ENCODE measurements at regions not wholly inside any gene's neighbourhood (a gene's known extent, or its start where the extent isn't known, plus 50 kb on each side); places are given as distances from the start of the nearest gene placed in this dataset.

- TF ChIP-seq, protein P1, sequence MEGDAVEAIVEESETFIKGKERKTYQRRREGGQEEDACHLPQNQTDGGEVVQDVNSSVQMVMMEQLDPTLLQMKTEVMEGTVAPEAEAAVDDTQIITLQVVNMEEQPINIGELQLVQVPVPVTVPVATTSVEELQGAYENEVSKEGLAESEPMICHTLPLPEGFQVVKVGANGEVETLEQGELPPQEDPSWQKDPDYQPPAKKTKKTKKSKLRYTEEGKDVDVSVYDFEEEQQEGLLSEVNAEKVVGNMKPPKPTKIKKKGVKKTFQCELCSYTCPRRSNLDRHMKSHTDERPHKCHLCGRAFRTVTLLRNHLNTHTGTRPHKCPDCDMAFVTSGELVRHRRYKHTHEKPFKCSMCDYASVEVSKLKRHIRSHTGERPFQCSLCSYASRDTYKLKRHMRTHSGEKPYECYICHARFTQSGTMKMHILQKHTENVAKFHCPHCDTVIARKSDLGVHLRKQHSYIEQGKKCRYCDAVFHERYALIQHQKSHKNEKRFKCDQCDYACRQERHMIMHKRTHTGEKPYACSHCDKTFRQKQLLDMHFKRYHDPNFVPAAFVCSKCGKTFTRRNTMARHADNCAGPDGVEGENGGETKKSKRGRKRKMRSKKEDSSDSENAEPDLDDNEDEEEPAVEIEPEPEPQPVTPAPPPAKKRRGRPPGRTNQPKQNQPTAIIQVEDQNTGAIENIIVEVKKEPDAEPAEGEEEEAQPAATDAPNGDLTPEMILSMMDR (IDR thresholded peaks at IDR 0.05; ENCODE audit: extremely low read depth, missing control alignments): no peak
- no peak for DNase-seq (ENCODE audit: low spot score)
Observed at GRCh38 chr12:124726596-124727263, 136.9 kb downstream of the SCARB1 start.

- no peak for DNase-seq (ENCODE audit: low spot score)
- TF ChIP-seq, protein P1 (IDR thresholded peaks at IDR 0.05; ENCODE audit: extremely low read depth, missing control alignments): no peak
Observed at GRCh38 chr12:124725597-124726237, 137.9 kb downstream of the SCARB1 start.

DNA sequence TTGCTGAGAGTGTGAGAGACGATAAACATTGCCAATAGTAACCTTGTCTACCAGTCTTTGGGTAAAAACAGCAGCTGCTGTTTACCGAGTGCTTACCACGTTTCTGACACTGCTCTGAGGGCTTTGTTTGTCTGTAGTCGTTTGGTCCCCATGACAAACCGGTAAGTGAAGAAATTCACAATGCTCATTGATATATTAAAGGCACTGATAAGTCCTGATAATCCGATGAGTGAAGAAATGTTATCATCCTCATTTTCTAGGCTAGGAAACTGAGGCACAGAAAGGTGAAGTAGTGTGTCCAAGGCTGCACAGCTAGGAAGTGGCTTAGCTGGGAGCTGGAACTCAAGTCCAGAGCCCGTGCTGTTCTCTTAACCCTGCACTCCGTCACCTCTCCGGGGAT lies 138.6 kb downstream of the SCARB1 start:
- no peak for DNase-seq (ENCODE audit: low spot score)
- TF ChIP-seq, protein P1 (IDR thresholded peaks at IDR 0.05; ENCODE audit: extremely low read depth, missing control alignments): no peak

DNA sequence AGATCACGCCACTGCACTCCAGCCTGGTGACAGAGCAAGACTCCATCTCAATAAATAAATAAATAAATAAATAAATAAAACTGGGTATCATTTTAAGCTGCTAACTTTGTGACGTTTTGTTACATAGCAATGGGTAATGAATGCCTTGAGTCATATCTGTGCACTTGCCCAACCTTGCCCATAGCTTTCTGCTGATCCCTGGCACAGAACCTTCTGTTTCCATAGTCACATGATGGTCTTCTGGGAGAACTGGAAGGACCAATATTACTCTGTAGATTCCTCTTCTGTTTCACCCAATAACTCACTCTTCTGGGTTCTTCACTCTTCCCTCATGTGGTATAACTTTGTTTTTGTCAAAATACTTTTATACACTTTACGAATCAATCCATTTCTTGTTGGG lies 140.8 kb downstream of the SCARB1 start:
- DNase-seq (ENCODE audit: low spot score): no peak
- TF ChIP-seq, protein P1 (IDR thresholded peaks at IDR 0.05; ENCODE audit: extremely low read depth, missing control alignments): no peak

DNA sequence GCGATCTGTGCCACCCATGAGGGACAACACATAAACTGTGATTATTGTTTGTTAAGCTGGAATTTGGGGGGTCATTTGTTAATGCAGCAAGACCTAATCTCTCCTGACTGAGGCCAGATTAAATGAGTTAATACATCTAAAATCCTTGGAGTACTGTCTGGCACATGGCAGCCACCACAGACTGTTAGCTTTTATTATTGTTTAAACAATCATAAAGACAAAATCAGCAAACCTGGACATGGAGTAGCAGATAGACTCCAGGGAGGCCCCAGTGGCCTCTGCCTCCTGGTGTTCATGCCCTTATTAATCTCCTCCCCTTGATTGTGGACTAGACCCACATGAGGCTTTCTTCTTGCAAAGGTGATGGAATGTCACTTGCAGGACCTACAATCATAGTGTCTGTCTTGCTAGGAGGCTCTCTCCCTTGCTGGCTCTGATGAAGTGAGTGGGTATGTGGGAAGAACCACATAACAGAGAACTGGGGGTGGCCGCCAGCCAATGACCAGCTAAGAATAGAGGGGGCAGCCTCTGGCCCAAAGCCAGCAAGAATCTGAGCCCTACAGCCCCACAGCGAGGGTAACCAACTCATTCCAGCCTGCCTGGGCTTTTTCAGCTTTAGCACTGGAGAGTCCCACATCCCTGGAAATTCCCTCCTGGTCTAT lies 142.0 kb downstream of the SCARB1 start:
- TF ChIP-seq, protein P1 (IDR thresholded peaks at IDR 0.05; ENCODE audit: extremely low read depth, missing control alignments): no peak
- no peak for DNase-seq (ENCODE audit: low spot score)

GRCh38 chr12:124720681-124721500 lies 142.8 kb downstream of the SCARB1 start:
- no peak for DNase-seq (ENCODE audit: low spot score)
- TF ChIP-seq, protein P1 (IDR thresholded peaks at IDR 0.05; ENCODE audit: extremely low read depth, missing control alignments): no peak

All from GM20000 (cell line).